Left renal pelvis (tissue), 4 donors: ENCODE measurements at regions not wholly inside any gene's neighbourhood (a gene's known extent, or its start where the extent isn't known, plus 50 kb on each side); places are given as distances from the start of the nearest gene placed in this dataset.

ENCODE experiments used
- DNase-seq, 4 donors: peaks; one replicate each; pipeline ENCODE4 v3.0.0-alpha.2; 2013; ENCODE audit warnings: low read depth in 4 of 4, low spot score in 3 of 4

DNA sequence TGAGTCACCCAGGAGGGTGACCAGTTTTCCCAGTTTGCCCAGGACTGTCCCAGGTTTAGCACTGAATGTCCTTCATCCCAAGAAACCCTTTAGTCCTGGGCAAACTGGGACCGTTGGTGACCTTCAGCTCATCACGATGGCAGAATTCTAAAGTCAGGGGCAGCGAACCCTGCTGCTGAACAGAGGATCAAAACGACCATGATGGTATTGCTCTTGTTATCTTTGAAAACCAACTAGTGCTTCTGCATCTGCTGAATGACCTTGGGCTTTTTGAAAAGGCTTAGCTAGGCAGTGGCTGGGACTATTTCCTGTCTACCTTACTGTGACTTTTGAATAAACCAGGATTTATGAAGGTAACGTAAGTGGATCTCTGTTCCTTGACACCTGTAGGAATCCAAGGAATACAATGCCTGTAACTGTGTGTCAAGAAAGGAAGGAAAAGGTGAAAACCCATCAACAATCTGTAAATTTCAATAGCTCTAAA, 281.9 kb downstream of the SOX9 start:
- no peak for DNase-seq

DNA sequence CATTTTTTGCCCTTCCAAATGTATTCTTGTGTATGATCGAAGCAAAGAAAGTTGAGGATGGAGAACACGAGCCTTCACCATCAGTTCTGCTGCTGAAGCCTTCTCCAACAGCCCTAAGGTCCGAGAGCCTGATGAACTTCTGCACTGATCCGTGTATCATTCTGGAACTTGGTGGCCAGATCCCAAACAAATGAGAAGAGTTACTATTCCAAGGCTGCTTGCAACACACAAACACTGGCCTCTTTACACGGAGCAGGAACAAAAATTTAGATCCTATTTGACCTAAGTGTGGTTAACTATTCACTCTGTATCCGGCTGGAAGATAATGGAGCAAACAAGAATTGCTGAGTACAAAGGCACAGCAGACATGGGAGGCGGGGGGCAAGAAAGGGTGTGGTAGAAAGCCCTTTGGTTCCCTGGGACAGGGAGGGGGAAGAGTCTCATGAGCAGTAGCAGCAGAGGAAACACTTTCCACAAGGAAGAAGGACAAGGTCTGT, 282.9 kb downstream of the SOX9 start:
- DNase-seq: no peak

DNA sequence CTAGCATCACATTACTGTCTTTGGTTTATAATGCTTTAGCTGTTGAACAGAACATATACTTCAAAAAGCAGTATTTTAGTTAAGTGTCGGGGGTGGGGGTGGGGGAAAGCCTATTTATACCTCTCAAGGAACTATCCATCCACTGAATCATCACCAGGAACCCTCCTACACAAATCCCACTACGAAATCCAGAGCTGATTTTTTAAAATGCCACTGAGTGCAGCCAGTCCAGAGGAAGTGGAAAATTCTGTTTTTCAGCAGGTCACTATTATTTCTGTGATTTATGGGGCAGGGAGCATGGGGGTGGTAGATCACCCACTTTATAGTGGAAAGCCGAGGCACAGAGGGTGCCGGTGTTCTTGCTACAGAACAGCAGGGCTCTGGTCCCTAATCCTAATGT, 284.1 kb downstream of the SOX9 start:
- no peak for DNase-seq

DNA sequence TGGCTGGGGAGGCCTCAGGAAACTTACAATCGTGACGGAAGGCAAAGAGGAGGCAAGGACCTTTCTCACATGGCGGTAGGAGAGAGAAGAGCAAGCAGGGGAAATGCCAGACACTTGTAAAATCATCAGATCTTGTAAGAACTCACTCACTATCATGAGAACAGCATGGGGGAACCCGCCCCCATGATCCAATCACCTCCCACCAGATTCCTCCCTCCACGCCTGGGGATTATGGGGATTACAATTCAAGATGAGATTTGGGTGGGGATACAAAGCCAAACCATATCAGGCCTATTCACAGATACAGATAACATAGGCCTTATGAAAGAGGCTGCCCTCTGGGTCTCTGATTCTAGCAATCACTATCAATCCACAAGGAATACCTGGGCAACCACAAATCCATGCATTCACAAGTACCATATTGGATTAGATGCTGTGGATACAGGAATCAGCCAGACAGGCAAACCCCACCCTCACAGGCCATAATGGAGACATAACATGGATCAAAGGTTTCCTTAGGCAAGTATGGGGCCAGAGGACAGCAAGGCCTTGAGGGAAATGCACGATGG, 284.9 kb downstream of the SOX9 start:
- DNase-seq: no peak

DNA sequence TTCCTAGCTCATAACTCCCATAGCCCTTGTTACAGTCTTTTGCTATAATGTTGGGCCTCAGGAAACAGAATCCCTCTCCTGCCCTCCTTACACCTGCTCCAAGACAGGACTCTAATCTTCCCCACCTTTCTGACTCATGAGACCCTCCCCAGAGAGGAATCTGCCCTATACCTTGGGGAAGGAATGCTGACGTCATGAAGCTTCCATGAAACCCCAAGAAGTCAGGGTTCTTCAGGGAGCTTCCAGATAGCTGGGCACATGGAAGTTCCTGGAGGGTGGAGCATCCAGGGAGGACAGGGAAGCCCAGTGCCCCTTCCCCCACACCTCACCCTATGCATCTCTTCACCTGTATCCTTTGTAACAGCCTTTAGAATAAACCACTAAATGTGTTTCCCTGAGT, 285.7 kb downstream of the SOX9 start:
- DNase-seq: no peak

DNA sequence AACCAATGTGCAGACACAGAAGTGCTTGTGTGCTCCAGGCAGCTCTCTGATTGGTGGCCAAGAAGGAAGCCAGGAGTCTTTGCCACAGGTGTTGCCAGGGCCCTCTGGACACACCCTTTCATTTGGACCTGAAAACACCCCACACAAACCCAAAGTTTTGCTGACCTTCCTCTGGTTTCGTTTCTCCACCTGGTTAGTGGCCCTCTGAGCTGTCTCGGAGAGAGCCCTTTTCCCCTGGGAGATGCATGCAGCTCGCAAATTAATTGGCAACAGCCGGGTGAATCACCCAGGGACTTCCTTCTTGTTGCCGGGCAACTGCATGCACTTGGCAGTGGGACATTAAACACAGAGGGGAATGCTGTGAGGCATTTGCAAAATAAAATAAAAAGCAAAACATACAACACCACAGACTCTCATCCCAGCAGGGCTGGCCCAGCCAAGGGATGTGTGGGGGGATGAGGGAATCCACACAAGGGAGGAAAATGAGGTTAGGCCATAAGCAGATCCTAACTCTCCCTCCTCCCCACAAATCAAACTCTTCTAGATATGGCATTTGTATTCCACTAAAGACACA, 286.6 kb downstream of the SOX9 start:
- peak in 2 of 4 donors; percentile 48 to 67 for DNase-seq

DNA sequence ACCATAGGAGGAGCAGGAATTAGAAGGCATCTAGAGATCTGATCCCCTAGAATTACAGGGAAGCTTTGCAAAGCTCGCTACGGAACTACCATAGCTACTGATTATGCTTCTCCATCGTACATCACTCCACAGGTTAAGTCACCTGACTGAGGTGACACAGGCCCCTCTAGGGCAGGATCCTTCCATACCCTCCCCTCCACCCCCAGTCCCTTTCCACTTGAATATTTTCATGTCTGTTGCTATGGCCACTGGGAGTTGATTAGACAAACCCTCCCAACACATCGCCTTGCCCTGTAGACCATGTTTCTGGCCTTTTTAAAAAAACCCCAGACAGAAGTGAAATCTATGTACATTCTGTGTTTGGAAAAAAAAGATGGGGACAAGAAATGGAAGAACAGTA, 287.1 kb downstream of the SOX9 start:
- no peak for DNase-seq

DNA sequence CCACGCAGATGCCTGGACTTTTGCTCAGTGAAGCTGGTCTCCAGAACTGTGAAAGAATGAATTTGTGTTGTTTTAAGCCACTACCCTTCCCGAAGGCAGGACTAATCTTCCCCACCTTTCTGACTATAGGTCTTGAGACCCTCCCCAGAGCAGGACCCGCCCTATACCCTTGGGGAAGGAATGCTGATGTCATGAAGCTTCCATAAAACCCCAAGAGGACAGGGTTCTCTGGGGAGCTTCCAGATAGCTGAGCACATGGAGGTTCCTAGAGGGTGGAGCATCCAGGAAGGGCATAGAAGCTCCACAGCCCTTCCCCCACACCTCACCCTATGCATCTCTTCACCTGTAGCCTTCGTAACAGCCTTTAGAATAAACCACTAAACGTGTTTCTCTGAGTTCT, 287.8 kb downstream of the SOX9 start:
- DNase-seq: no peak

DNA sequence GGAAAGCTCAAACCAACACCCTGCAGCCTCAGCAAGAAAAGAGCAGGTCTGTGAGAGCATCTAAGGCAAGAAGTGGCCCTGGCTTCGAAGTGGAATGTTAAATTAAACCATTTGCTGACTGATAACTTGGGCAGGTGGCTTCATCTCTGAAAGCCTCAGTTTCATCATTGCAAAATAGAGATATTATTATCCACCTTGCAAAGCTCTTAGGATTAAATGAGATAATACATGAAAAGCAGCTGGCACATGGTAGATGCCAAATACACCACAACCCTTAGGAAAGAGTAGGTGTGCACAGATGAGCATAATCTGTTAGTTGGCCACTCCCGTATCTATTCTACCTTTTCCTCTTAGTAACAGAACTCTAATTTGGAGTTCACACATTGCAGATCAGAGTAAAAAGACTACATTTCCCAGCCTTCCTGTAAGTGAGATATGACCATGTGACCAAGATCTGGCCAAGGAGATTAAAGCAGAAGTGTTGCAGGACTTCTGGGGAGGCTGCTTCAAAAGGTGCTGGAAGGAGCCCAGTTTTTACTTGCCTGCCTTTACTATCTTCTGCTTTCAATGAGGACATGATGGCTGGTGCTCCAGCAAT, 288.7 kb downstream of the SOX9 start:
- DNase-seq: no peak

DNA sequence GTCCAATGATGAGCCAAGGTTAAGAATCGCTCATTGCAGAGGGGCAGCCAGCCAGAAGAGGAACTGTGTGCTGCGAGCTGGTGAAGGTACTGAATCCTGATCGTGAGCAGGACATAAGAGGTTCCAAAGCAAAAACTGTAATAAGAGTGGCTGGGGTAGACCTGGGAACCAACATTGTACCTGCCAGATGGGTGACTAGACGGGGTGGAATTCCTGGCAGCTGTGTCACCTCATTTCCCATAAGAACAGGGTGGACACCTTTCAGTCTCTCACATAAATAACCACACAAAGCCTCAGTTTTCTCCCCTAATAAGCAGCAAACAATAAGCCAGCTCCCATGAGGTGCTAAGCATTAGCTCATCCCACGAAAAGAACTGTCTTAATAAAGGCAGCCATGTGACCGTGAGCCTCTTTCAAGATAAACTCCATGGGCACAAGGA, 290.3 kb downstream of the SOX9 start:
- no peak for DNase-seq

DNA sequence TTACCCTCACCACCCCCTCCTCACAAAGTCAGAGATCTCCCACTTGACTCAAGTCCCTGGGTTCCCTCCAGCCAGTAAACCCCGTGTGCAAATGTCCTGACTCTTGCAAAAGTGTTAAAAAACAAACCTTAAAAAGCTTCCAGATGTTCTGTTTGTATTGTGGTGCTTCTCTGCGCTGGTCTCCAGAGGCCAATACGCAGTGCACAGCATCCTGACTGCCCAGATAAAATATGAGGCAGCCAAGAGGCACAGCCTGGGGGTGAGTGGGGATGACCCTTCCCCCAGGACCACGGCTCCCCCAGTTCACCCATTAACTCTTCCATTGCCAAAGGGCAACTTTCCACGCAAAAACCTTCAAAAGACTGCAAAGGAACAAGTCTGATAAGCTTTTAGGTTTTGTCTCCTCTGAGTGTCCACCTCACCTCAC, 291.8 kb downstream of the SOX9 start:
- no peak for DNase-seq

DNA sequence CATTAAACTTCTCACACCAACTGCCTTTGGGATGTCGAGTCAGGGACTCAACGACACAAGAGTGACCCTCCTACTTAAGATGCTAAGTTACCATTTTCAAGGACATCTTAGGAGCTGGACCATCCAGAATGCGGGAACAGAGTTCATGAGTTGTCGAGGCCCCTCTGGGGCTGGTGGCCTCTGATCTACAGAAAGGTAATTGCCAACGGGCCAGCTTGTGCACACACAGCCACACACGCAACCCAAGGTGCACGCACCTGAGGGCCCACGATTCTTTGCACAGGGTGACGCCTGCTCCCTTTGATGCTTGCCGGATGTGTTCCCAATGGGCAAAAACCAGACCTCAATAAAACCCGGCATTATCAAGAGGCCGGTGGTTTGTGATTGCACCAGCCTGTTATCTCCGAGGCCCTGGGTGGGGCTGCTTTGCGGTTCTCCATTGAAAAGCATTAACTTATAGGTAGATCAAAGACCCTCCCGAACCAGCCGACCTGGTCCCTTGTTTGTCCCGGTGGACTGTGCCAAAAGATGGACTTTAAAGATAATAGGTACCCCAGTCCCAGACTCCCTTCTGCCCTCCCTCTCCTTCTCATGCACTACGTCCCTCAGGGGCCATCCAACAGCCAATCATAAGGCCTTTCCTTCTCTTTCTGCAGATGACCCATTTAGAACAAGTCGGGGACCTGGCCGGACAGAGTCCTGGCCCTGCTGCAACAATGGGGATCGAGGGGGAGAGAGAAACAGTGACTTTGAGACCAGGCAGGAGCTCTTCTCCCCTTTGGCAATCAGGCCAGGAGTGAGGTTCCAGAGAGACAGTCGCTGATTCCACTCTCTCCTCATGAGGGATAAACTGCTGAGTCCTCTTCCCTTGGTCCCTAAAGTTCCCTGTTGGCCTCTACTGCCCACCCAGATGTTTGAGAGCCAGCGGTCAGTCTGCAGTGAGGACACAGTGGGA, 292.5 kb downstream of the SOX9 start:
- no peak for DNase-seq

DNA sequence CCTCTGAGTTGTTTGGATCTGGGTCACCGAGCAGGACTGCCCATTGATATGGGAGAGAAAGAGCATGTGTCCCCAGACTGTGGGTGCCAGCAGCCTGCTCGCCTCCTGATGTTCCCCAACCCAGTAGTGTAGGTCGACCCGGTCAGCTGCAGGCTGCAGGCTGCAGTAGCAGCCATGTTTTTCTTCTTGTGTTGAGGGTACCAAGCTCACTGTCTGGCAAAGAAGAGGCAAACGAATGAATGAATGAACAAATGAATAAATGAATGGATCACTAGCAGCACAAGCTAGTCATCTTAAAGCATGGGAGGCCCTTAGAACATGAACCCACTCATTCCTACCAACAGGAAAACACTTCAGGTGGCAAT, 293.2 kb downstream of the SOX9 start:
- no peak for DNase-seq

DNA sequence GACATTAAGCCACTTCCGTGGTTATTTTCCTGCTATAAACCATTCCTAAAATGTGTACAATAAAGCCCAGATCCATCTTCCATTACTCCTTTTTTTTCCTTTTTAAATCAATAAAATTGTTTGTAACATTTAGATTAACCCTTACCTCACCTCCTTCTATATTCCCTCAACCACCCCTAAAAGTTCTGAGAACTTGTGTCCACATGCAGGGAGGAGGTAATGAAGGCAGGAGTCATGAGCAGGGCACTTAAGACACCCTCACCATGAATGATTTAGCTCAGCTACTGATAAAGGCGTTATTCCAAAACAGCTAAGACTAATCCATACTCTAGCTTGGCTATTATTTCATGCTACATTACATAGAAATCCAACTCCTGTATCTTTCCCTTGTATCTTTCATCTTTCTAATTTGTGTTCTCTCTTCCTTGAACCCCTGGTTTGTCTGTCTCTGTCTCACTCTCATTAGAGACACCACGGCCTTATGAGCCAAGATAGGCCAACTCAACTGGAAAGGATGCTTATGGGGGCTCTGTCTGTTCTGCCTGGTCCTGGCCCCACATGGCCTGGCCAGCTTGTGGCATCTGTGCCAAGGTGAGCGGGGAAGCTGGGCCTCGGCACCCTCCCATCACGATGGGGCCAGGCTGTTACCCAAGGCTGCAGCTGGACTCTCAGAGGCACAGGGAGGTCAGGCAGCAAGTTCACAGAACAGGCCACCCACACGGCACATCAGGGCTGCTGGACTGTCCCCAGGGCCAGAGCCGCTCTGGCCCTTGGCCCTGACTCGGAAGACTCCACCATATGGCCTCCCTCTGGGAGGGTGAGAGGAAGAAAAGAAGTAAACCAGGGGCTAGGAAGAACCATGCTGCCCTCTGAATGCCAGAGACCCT, 294.4 kb downstream of the SOX9 start:
- DNase-seq: no peak

DNA sequence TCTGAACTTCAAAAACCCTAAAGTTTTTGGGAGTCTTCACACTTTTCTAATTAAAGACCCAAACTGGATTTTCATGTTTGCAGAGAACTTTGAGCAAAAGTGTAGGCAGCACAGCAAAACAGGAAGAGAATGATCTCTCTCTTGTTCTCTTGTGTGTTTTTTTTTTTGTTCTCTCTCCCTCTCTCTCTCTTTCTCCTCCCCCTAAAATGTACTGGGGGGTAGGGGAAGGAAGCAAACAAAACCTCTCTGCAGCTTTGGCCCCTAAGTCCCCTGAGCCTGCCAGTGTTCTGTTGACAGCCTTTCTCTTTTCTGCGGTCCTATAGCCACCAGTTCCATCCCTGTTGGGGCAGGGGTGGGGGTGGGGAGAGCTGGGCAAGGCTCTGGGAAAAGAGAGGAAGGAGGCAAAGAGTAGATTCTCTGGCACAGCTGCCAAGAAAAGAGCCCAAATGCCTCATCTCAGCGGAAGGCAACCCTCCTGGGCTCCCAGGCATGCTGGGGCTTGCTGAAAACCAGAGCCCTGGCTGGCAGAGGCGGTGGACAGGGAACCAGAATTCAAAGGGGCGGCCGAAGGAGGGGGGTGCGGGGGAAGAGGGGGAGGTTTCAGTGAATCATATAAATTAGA, 295.3 kb downstream of the SOX9 start:
- no peak for DNase-seq

DNA sequence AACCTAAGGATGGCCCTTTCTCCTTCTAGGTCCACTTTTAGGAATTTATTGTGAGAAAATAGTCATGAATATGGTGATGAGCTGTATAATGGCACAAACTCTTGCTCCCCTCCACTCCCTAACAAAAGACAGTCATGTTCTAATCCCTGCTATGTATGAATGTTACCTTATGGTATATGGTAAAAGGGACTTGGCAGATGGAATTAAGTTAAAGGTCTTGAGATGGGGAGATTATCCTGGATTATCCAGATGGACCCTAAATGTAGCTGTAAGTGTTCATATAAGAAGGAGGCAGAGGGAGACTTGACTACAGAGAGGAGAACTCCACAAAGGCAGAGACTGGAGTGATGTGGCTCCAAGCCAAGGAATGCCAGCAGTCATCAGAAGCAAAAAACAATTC, 296.1 kb downstream of the SOX9 start:
- no peak for DNase-seq

DNA sequence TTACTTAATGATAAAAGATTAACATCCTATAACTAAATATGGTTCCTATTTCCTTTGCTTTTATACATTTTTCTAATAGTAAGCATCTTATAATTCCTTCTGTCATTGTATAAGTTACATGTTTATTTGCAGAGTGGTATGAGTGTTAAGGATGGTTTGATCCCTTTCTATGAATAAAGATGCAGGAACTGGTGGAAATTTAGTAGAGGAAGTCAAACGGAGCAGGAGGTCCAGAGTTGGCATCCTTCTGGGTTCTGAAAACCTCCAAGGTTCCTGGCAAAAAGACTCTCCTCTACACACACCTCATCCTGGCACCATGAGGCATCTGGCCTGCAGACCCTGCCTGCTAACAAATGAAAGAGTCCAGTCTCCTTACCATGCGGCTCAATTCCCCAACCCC, 296.8 kb downstream of the SOX9 start:
- DNase-seq: no peak

DNA sequence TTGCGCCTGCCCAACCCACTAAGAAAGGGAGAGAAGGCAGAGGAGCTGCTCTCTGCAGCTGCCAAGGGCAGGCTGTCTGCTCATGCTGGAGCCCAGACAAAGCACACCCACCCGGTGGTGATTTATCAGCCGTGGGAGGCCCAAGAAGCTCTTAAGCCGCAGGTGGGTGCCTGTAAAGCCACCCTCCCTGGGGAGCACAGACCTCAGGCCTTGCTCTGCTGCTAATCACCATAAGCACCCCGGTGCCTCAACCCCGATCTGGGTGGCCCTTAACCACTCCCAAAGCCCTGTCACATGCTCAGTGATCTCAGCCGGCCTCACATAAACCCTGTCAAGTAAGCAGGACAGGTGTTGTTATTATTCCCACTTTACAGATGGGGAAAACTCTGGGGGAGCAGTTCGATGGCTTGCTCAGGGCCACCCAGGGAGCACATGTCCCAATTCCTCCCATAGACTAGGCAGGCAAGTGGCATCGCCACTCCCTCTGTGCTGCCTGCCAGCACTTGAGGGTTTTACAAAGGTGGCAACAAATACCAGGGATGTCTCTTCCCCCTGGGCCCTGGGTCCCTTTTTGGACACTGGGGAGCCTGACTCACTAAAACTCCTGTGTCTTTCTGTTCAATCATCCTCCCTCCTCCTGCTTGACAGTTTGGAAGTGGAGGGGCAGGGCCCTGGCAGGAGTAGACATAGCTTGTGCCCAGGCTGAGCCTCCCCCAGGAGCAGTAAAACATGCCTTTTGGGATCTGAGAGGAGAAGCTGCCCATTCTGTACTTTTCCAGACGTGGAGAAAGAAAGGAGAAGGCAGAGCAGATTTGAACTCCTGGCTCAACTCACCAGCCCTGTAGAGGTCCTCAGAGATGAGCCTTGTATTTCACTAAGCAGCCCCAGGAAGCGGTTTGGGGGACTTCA, 299.3 kb downstream of the SOX9 start:
- DNase-seq: no peak

DNA sequence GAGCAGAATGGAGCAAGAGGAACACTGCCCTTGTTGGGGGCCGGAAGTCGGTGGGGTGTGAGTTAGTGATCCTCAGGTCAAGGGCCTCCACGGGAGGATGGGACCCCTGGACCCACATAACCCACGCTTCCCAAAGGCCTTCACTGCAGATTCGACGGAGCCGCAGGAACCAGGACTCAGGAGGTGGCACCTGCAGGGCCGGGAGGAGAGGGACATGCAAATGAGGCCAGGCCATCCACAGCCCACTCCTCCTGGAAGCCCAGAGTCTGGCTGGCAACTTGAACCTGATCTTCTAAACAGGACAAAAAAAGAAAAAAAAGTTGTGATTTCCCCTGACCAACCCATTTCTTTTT, 299.9 kb downstream of the SOX9 start:
- no peak for DNase-seq
